Fibroblast of skin of left biceps (primary cell): ENCODE measurements at regions not wholly inside any gene's neighbourhood (a gene's known extent, or its start where the extent isn't known, plus 50 kb on each side); places are given as distances from the start of the nearest gene placed in this dataset.

Experiments used
- DNase-seq, 2 experiments: peaks; one replicate each; pipeline ENCODE4 v3.0.0-alpha.2; 2013; ENCODE audit warnings: low read depth in 2 of 2

DNA sequence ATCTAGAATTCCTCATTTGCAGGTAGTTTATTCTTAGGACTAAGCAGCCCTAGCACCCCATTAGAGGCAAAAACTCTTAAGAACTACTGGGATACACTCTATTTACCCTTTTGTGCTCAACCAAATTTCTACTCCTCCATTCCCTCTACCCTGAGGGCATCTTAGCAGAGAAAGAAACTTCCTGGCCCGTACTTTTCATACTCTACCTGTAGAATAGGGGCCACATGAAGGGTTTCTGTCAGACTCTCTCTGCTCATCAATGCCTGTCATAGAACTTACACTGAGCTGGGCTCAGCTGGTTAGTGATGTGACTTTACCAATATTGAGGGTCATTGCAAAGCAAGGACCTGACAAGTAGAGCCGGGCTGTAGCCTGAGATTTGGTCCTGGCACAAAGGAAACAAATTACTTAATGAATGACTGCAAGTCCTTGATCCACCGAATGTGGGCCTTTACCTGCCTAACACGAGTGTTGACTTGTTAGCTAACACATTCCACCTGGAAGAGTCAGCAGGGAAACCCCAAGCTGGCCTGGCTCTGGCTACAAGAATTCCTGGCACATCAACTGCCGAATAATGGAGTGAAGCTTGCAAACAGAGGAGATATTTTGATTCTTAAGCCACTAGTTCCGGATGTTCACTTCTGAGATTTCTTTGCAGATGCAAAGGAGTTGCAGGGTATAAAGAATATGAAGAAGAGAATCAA is 280.5 kb upstream of the JAG1 start:
- no peak for DNase-seq

GRCh38 chr20:10954908-10955580 is 281.2 kb upstream of the JAG1 start:
- no peak for DNase-seq

DNA sequence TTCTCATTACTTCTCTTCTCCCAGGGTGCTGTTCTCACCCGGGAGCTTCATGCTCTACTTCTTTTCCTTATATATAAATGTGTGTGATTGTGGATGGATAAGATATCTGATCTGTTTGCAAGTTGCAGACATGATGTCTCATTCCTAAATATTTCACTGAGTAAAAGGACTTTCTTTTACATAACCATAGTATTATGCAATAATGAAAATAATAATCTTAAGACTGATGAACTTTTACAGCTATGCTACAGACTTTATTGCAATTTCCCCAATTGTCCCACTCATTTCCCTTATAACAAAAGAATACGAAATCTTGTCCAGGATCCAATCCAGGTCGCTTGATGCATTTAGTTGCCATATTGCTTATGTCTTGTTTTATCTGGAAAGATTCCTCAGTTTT is 284.5 kb upstream of the JAG1 start:
- DNase-seq = no peak

DNA sequence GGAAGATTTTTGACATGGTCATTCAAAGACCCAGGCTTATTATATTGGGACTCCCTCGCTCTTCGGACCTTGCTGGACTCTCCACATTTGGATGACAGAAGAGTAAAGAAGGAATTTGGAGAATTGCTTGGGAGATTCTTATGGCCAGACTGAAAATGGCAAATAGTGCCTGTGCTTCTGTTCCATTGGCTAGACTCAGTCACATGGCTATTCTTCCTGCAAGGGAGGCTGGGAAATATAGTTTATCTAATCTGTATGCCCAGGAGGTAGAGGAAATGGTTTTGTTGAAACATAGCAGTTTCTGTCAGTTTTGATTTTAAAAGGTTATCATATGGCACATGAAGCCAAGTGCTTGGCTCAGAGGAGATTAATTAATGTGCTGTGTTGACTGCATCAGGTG is 286.6 kb upstream of the JAG1 start:
- DNase-seq = no peak

- DNase-seq = no peak
These were observed 288.0 kb upstream of the JAG1 start for GRCh38 chr20:10961651-10962288.

DNA sequence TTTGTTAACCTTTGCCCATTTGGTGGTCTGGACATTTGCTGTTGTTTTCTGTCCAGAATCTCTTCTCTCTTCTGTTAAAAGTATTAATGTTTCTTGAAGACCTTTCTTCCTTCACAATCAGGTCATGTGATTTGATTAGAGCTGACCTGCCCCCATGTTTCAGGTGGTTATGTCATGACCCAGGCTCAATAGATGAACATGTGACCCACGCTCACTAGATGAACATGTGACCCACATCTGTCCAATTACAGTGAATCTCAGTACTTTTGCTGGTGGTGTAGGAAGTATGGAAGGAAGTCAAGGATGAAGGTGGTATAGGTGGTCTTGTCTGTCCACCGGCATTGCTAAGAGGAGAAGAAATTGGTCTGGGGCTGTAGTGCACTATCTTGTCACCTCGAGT is 289.1 kb upstream of the JAG1 start:
- no peak for DNase-seq

- DNase-seq = no peak
These were observed 290.0 kb upstream of the JAG1 start for GRCh38 chr20:10963717-10964266.

DNA sequence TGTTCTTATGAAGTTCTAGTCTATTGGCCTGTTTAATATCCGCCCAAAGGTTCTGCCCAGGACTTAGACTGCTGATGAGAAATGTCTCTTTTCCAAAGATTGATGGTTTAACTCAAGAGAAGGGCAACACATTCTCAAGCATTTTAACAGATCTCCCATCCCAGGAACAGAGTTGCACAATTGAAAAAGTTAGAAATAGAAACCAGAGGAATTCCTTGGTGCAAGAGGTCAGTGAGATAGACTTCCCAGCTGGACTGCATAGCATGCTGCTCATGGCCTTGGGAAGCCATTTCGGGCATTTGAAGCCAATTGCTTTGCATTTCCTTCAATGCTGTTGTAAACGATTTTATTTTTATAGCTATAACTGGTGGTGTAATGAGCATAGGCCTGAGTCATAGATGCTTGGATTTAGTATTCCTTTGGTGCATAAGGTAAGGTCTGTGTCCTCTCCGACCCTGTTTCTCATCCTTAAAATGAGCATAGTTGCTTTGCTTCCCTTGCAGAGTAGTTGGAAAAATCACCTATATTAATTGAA is 292.2 kb upstream of the JAG1 start:
- no peak for DNase-seq

GRCh38 chr20:10970109-10970508 is 296.3 kb upstream of the JAG1 start:
- DNase-seq = no peak

DNA sequence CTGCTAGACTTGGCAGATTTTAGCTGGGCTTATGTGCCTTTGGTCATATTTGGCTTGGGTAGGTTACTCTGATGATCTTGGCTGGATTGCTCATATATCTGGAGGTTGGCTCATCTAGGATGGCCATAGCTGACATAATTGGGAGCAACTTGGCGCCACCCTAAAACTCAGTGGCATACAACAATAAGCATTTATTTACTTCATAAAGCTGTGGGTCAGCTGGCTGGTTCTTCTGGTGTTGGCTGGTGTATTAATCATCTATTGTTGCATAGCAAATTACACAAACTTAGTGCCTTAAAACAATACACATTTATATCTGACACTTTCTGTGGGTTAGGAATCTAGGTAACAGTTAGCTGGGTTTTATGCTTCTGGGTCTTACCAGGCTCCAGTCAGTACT is 297.3 kb upstream of the JAG1 start:
- DNase-seq = no peak

- no peak for DNase-seq
These were observed 298.5 kb upstream of the JAG1 start for GRCh38 chr20:10972219-10972860.

GRCh38 chr20:10976051-10976450 is 302.3 kb upstream of the JAG1 start:
- no peak for DNase-seq

DNA sequence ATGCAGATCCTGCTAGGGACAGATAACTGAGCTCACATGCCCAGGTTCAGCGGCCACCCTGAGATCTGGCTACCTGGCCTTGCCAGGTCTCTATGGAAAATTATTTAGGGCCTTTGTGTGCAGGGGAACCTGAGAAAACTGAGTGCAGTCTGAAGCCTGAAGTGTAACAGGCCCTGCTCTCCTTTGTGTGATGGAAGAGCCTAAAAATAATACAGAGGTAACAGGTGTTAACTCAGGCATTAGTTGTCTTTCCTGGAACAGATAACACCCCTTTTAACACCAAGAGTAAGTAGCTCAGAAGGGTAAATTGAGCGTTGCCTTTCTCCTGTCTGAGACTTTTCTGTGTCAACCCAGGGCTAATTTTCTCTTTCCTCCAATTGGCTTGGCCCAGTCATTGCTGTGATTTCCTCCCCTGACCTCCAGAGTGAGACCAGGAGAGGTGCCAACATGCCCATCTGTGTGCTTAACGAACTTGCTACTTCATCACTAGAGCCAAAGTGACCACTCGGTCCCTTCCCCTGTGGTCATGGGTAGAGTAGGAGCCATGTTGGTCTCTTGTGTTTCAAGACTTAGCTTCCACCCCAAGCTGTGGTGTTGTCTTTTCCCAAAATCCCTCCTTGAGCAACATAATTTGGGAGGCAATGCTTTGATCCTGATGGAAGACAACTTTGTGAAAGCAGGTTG is 304.4 kb upstream of the JAG1 start:
- DNase-seq = no peak

- DNase-seq = no peak
These were observed 304.9 kb upstream of the JAG1 start for GRCh38 chr20:10978713-10979112.

GRCh38 chr20:10982692-10983091 is 308.9 kb upstream of the JAG1 start:
- peak in 1 of 2 experiments; percentile 46 for DNase-seq

DNA sequence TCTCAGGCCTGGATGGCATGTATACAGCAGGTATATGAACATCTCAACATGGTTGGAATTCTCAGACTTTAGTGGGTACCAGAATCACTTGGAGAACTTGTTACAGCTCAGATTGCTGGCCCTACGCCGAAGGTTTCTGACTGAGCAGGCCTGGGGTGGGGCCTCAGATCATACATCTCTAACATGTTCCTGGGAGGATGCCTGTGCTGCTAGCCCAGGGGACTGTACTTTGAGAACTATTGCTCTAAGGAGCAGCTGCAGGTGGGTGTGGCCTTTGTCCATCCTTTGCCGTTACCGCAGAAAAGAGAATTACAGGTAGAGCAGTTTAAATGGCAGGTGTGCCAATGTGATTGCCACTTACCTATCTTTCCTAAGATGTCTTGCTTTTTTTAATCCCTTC is 310.5 kb upstream of the JAG1 start:
- DNase-seq = no peak

GRCh38 chr20:10984913-10985312 is 311.1 kb upstream of the JAG1 start:
- no peak for DNase-seq

GRCh38 chr20:10985536-10985935 is 311.7 kb upstream of the JAG1 start:
- DNase-seq = no peak

GRCh38 chr20:10986586-10986985 is 312.8 kb upstream of the JAG1 start:
- DNase-seq = peak in 1 of 2 experiments; percentile 35

GRCh38 chr20:10987651-10988383 is 314.0 kb upstream of the JAG1 start:
- no peak for DNase-seq
